Amniotic stem cell (primary cell): ENCODE measurements at regions not wholly inside any gene's neighbourhood (a gene's known extent, or its start where the extent isn't known, plus 50 kb on each side); places are given as distances from the start of the nearest gene placed in this dataset.

ENCODE experiments used
- DNase-seq: peaks from one replicate; lab custom pipeline; 2025; lab: John Stamatoyannopoulos, UW

- no peak for DNase-seq
Observed at GRCh38 chr5:52498607-52499006, 289.1 kb upstream of the ITGA1 start.

DNA sequence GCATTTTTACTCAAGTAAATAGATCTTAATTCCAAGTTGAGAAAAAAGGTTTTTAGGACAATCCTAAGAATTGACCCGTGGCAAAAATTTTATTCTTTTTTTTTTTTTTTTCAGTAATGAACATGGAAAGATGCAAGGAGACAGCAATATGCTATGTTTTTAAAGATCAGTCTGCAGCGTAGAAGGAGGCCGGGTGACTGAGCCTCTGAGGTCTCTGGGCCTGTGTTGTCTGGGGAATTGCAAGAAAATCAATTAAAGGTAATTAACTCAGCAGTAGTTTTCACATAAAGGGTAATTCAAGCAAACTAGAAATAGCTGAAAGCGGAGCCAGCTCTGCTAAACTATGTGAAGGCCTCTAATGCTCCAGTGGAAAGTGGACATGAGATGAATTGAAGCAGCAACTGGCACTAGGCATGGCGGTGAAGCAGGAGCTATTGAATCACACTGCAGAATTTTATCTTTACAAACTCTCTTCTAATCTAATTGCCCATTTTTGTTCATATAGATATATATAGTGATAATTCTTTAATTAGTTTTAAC, 285.2 kb upstream of the ITGA1 start:
- no peak for DNase-seq

DNA sequence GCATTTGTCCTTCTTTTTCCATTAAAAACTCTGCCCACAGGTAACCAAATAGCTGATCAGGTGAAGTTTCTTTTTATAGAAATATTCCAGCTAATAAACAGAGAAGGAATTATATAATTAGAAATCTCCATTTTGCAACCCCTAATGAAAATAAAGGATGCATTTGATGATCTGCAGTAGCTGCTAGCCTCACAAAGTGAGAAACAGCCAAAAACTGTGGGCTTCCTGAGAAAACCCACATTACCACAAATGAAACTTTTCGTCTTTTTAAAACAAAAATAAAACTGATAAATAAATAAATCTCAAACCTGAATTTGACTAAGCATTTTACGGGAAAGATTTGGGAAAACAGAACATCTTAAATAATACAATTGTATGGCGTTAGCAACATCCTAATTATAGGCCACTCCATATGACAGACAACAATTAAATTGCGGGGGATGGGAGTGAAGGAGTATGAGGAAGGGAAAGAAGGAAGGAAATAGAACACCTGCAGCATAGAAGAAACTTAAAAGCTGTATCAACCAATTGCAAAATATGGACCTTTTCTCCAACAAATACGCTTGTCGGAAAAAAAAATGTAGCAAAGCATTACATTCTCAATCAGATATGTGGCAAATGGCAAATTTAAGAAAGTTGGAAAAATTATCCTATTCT, 283.0 kb upstream of the ITGA1 start:
- DNase-seq, result no peak

- DNase-seq, result no peak
Observed at GRCh38 chr5:52517667-52518066, 270.0 kb upstream of the ITGA1 start.

- DNase-seq, result no peak
Observed at GRCh38 chr5:52520171-52520570, 267.5 kb upstream of the ITGA1 start.

GRCh38 chr5:52521236-52521635, 266.5 kb upstream of the ITGA1 start:
- DNase-seq, result no peak

DNA sequence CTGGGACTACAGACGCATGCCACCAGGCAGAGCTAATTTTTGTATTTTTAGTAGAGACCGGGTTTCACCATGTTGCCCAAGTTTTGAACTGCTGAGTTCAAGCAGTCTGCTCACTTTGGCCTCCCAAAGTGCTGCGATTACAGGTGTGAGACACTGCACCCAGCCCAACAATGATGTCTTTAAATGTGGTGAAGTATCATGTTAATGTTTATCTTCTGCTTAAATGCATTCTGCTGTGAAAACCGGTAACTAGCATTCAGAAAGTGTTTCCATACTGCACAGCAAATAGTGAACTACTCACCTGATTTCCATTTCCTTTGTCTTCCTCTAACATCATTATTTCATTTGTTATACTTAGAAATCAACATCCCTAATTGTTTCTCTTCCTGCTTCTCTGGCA, 264.0 kb upstream of the ITGA1 start:
- no peak for DNase-seq

- DNase-seq, result no peak
Observed at GRCh38 chr5:52531105-52531504, 256.6 kb upstream of the ITGA1 start.

DNA sequence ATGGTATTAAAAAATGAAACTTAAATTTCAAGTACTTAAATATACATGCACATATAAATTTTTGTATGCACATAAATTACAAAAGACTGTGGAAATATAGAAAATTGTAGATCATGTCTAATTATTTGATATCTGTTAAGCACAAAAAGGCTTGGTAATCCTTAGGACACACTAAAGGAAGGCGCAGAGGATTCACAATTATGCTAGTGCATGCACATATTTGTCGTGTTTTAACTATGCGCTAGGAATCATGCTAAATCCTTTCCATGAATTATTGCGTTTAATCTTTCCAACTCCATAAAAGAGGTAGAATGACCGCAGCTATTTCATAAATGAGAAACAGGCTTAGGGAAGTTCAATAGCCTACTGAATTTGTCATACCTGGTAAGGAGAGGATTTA, 244.1 kb upstream of the ITGA1 start:
- DNase-seq, result no peak

DNA sequence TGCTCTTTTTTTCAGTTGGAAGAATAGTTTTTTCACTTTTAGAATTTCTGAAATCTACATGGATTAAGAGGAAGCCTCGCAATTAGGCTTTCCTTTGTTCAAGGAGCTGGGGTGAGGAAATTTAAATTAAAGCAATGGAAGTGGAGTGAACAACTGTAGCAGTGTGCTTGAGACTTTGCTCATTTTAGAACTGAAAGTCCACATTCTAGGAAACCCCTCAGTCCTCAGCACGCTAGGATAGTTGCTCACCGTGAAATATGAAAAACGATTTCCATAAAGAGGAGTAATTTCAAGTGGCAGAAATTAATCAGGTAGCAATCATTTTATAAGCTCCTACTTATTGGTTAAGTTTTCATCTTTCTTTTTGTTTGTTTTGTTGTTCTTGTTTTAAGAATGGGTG, 243.0 kb upstream of the ITGA1 start:
- DNase-seq, result no peak

DNA sequence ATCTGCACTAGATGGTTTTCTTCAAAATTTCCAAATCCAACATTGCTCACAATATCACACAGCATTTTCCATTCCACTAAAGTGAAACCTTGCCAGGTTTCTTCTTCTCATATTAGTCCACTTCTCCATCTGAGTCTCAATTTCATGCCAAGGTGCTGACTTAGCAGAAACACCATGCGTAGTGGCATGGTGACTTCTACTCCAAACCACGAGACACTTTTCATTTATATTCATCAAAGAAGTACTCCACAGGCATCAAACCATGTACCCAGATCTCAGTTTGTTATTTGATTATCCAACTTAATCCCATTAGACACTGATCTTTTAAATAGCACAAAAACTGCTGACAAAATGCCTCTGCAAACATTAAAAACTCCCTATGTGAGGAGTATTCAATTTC, 233.4 kb upstream of the ITGA1 start:
- no peak for DNase-seq

- no peak for DNase-seq
Observed at GRCh38 chr5:52560366-52560765, 227.3 kb upstream of the ITGA1 start.

- DNase-seq, result no peak
Observed at GRCh38 chr5:52562473-52562872, 225.2 kb upstream of the ITGA1 start.

DNA sequence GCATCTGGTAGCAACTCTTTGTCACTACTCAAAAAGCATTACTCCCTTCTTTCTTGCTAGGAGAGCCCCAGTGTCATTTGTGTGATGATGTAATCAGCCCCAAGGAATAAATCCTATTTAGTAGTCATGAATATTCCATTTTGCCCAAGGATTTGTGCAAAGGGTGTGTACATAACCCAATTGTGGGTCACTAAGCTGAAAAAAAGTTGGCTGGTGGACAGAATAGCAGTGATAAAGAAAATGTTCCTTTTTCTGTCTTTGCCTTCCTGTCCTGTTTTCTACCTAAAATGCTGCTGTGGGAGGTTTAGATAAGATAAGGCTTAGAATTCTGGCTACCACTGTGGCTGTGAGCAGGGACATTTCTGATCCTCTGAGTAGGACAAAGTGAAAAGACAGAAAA, 223.1 kb upstream of the ITGA1 start:
- DNase-seq, result no peak

DNA sequence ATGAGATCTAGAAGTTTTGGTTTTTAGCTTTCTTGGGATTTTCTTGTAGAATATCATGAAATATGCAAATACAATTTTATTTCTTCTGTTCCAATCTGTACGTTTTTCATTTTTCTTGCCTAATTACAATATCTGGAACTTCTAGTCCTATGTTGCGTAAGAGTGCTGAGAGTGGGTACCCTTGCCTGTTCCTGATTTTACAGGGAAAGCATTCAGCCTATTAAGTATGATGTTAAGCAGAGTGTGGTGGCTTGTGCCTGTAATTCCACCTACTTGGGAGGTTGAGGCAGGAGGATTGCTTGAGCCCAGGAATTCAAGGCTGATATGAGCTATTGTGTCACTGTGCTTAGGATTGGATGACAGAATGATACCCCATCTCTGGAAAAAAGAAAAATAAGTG, 210.2 kb upstream of the ITGA1 start:
- no peak for DNase-seq

- DNase-seq, result no peak
Observed at GRCh38 chr5:52579391-52579790, 208.3 kb upstream of the ITGA1 start.

DNA sequence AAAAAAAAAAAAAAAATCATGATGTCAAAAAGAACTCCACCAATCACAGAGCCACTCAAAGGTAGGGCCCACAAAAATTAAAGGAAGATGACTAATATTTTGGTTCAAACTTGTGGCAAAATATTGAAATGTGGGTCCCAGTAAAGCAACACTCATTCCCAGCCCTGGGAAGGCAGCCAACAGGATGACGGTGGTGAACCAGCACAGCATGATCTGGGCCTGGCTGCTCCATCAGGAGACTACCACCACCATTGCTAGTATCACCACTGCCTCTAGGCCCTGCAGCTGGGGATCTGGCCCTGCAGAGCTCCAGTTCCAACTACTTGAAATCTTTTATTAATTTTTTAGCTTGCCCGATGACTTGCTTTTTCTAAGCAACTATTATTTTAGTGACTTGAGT, 206.8 kb upstream of the ITGA1 start:
- no peak for DNase-seq

- no peak for DNase-seq
Observed at GRCh38 chr5:52582313-52582712, 205.4 kb upstream of the ITGA1 start.

GRCh38 chr5:52587131-52587530, 200.6 kb upstream of the ITGA1 start:
- no peak for DNase-seq

- no peak for DNase-seq
Observed at GRCh38 chr5:52597625-52598024, 190.1 kb upstream of the ITGA1 start.

- DNase-seq, result no peak
Observed at GRCh38 chr5:52598968-52599367, 188.7 kb upstream of the ITGA1 start.

GRCh38 chr5:52603778-52604554, 183.8 kb upstream of the ITGA1 start:
- DNase-seq, result no peak
